ENCODE measurements at regions not wholly inside any gene's neighbourhood (a gene's known extent, or its start where the extent isn't known, plus 50 kb on each side); places are given as distances from the start of the nearest gene placed in this dataset.
"Not testable (repeated sequence)": the region's sequence is repeated elsewhere in the genome, so short reads cannot be mapped to it uniquely, and the experiment has no call there.

GRCh38 chr7:79915346-79915745, 219.3 kb upstream of the GNAI1 start:
- not testable (repeated sequence) for TF ChIP-seq POLR2A, CTCF (IDR thresholded peaks at IDR 0.05)
